Hippocampal formation (tissue), 2 donors: ENCODE measurements at regions not wholly inside any gene's neighbourhood (a gene's known extent, or its start where the extent isn't known, plus 50 kb on each side); places are given as distances from the start of the nearest gene placed in this dataset.
A peak's percentile ranks its signal among the peaks of the same experiment; 100 is the strongest.

Experiments
- DNase-seq, 2 donors: peaks; one replicate each; lab custom pipeline; 2025; lab: John Stamatoyannopoulos, UW

- no peak for DNase-seq
These were observed 215.4 kb upstream of the DCN start for GRCh38 chr12:91397866-91398532.

- no peak for DNase-seq
These were observed 213.7 kb upstream of the DCN start for GRCh38 chr12:91396293-91396692.

- no peak for DNase-seq
These were observed 213.1 kb upstream of the DCN start for GRCh38 chr12:91395628-91396135.

GRCh38 chr12:91394903-91395302 is 212.3 kb upstream of the DCN start:
- DNase-seq: no peak

DNA sequence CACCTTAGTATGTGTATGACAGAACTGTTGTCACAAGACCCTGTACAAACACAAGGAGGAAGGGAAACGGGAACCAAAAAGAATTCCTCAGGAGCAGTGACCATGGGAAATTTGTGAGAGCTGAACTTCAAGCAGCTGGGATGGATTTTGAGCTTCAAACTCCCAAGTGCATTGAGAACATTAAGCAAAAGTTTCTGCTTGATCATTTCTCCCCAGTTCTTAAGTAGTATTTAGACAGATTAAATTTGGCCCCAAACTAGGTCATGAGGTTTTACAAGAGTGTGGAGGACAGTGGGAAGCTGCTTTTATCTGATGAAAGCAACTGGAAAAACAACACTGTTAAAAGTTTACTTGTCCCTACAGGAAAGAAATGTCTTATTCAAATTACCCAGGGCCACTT is 206.0 kb upstream of the DCN start:
- DNase-seq: no peak

DNA sequence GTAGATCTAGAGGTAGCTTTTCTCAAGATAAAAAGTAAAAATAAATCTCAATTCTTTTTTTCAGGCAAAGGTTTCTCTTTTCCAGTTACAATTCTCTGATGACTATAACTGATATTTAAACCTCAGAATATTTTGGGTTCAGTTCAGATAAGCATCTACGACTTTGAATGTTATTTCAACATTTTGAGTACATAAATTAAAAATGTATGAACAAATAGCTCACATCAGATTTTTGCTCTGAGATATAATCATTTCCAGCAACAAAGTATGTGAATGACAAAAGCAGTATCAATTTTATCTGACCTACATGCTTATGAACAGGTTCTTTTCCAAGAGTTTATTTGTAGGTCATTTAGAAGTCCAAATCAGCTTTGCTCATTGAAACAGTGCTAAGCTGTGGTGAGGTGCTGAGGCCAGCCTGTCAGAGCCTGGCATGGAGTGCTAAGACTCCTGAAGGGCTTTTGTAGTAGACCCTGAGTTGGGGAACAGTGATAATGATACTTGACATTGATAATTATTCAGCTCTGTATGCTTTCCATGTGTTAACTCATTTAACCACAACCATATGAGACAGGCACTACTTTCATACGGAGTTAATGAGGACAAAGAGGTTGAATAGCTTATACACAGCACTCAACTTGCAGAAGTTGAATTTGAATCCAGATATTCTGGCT is 205.0 kb upstream of the DCN start:
- no peak for DNase-seq

DNA sequence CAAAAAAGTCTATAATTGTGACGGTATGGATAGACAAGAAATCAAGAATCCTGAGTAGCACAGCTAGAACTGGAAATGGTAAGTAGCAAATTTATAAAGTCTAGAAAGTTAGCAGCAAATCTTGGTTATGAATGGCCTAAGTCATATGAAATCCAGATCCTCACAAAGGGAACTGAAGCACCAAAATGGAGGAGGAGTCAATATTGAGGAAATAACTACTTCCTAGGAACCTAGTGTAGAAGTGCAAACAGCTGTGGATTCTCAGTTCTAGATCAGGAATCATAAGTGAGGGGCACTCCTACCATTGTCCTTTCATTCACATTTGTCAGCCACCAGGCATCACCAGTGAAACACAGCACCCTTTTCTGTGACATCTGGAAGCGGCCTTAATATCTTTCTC is 202.2 kb upstream of the DCN start:
- no peak for DNase-seq

GRCh38 chr12:91384366-91384765 is 201.7 kb upstream of the DCN start:
- DNase-seq: no peak

DNA sequence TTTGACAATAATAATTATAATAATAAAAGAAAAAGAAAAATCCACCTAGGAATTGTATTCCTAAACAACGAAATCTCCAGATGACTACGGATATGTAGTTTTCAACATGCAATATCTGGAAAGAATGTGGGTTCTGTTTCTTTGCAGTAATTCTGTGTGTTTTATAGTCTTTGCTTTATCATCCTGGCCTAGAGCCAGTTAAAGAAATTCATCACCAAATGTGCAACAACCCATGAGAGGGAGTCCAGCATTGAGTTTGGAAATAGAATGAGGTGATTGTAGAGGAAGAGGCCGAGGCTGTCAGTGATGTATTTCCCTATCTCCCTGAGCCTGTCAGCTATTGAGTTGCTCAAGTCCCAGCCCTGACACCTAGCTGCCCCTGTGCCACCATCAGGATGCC is 200.5 kb upstream of the DCN start:
- no peak for DNase-seq

DNA sequence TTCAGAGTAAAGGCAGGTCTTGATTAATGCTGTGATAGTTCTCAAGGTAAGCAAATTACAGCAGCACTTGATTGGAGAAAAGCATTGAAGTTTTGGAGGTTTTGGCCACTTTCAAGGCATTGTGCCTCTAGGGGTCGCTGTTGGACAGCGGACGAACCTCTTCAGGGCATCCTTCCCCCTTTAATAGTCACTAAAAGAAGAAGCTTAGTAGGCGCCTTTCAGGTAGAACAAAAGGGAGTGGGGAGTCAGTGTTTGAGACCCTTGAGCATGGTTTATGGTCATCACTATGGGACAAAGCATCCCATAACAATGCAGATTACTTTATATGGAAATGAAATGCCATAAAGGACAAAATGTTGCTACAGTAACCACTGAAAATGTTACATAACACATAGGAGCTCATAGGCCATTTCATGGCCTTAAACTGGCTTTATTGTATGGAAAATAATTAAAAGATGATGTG is 199.5 kb upstream of the DCN start:
- peak; percentile 82 to 86 for DNase-seq

DNA sequence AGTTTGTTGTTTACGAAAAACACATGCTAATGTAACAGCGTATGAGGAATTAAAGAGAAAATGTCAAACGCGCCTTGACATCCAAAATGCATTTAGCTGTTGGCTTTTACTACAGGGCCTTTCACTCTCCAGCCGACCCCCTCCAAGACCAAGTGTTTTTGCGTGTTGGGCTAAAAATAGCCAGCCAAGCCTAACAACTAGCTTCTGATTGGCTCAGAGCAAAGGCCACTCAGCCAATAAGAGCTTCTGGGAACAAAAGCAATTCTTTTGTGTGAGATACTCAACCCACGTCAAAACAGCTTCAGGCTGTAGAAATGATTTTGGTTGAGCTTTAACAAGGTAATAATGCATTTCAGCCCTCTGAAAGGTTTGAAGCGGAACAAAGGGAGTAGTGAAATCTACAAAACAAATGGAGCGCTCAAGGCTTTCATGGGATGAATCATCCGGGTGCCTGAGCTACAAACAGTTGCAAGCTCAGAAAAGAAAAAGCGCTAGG is 198.7 kb upstream of the DCN start:
- DNase-seq: peak; percentile 83 to 91

DNA sequence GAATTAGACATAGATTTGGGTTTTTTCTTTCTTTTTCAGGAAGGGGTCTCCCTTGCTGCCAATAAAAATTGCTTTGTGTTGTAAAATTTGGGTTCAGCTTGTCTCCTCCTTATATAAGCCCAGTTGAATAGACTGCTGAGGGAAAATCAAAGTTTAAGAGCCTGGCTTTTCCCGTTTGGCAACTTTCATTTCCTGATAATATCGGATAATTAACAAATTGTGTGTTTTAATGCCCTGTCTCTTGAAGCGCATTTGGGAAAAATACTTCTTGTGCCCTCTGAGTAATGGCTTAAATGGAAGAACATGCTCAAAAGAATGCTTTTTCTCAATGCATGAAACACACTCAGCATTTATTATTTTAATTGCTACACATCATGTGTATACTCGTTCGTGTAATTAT is 198.0 kb upstream of the DCN start:
- DNase-seq: no peak

GRCh38 chr12:91379051-91379775 is 196.6 kb upstream of the DCN start:
- DNase-seq: no peak

DNA sequence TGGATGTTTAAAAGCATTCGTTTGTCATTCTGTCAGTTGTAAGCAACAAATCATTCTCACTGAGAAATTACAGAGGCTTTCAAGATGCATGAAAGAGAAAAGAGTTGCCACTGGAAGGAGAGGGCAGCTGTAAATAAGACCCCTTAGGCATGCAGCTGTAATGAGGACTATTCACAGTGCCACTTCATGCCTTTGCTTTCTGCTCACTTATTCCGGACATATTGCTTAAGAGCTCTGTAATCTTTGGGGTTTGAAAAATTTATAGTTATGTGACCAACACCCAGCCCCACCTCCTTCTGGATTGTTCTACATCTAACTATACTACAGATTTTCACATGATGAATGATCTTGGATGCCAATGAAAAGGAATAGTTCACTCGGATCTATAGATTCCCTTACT is 194.8 kb upstream of the DCN start:
- no peak for DNase-seq

DNA sequence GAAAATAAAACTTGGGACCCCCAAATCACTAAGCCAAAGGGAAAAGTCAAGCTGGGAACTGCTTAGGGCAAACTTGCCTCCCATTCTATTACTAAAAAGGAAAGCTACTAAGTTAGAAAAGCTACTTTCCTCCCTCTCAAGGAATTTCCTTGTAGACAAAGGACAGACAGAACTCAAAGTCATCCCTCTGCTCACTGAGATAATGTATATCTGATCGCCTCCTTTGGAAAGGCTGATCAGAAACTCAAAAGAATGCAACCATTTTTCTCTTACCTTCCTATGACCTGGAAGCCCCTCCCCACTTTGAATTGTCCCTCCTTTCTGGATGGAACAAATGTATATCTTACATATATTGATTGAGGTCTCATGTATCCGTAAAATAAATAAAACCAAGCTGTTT is 190.5 kb upstream of the DCN start:
- no peak for DNase-seq

GRCh38 chr12:91370086-91370868 is 187.7 kb upstream of the DCN start:
- DNase-seq: no peak

DNA sequence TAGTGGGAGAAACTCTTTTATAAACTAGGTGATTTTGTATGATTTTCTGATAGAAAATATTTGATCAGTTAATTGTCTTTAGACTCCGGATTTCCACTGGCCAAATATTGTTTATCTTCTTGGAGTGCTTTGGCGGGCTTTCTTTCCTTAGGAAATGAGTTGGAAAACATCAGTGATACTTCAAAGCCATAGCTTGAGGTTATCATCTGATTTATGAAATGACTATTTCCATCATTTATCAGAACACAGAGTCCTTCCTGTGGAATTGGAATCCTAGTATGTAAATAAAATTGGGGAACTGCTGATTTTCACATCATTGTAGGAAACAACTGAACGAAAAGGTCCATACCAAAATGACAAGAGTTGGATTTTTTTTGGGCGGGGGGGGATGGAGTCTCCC is 186.0 kb upstream of the DCN start:
- DNase-seq: no peak

DNA sequence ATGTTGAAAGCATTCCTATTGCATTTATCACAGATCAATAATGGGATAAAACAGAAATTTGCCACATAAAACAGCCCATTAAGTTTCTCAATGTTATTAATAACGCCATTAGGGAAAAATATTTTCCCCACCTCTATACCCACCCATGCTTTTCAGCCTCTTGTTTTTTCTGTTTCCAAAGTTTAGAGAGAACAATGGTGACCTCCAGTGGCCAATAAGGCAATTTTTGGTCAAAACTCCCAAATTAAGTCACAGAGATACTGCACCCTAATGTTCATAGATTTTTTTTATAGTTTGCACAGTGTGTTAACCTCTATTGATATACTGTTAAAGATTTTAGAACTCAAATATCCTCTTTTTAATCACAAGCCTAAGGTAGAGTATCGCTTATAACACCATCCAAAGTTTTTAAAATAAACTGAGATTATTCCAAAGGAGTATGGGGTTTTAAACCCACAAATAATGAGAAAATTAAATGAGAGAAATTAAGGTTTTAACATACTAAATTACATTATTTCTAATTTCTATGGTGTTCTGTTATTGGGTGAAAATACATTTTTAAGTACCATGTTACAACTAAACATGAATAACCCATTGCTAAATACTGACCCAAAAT is 184.7 kb upstream of the DCN start:
- peak in 1 of 2 donors; percentile 2 for DNase-seq

- DNase-seq: no peak
These were observed 182.0 kb upstream of the DCN start for GRCh38 chr12:91364471-91365184.

DNA sequence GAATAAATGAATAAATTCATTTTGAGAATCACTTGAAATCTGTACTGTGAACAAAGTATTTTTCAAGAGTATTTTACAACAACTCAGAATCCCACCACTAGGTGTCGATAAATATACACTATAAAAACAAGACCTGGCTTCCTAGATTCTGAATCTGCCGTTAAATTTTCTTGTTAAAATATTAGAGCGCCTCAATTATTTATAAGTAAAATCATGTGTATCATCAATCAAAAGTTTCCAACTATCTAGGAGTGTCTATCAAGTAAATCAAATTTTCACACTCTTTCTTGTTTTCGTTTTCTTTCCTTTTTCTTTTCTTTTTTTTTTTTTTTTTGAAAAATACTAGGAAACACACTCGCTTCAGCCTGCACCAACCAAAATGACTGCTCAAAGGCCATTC is 179.2 kb upstream of the DCN start:
- DNase-seq: peak in 1 of 2 donors; percentile 62

- no peak for DNase-seq
These were observed 174.8 kb upstream of the DCN start for GRCh38 chr12:91357381-91357780.
